UCSD-AML1 (cell line): ENCODE measurements at regions not wholly inside any gene's neighbourhood (a gene's known extent, or its start where the extent isn't known, plus 50 kb on each side); places are given as distances from the start of the nearest gene placed in this dataset.

Experiments
- DNase-seq: peaks from one replicate; lab custom pipeline; 2025; ENCODE audit not compliant: unreplicated experiment; lab: John Stamatoyannopoulos, UW

- no peak for DNase-seq
Observed at GRCh38 chr6:167437888-167438484, 113.1 kb downstream of the TTLL2 start.

GRCh38 chr6:167441715-167442206 lies 116.9 kb downstream of the TTLL2 start:
- no peak for DNase-seq

GRCh38 chr6:167442245-167442644 lies 117.4 kb downstream of the TTLL2 start:
- no peak for DNase-seq

- no peak for DNase-seq
Observed at GRCh38 chr6:167442796-167443680, 118.2 kb downstream of the TTLL2 start.

- no peak for DNase-seq
Observed at GRCh38 chr6:167444602-167445346, 119.9 kb downstream of the TTLL2 start.

GRCh38 chr6:167445568-167445967 lies 120.7 kb downstream of the TTLL2 start:
- DNase-seq, result no peak

GRCh38 chr6:167446046-167446445 lies 121.2 kb downstream of the TTLL2 start:
- DNase-seq, result no peak

- no peak for DNase-seq
Observed at GRCh38 chr6:167446971-167447370, 122.1 kb downstream of the TTLL2 start.

- no peak for DNase-seq
Observed at GRCh38 chr6:167448378-167448777, 123.5 kb downstream of the TTLL2 start.

GRCh38 chr6:167449094-167449861 lies 124.4 kb downstream of the TTLL2 start:
- no peak for DNase-seq

GRCh38 chr6:167450626-167451025 lies 125.7 kb downstream of the TTLL2 start:
- no peak for DNase-seq

GRCh38 chr6:167452338-167453081 lies 127.6 kb downstream of the TTLL2 start:
- no peak for DNase-seq

GRCh38 chr6:167453082-167453446 lies 128.2 kb downstream of the TTLL2 start:
- DNase-seq, result no peak

GRCh38 chr6:167454003-167454402 lies 129.1 kb downstream of the TTLL2 start:
- DNase-seq, result no peak

GRCh38 chr6:167455371-167455770 lies 130.5 kb downstream of the TTLL2 start:
- no peak for DNase-seq

GRCh38 chr6:167462514-167463312 lies 137.8 kb downstream of the TTLL2 start:
- DNase-seq, result no peak

- DNase-seq, result no peak
Observed at GRCh38 chr6:167464177-167464576, 139.3 kb downstream of the TTLL2 start.

GRCh38 chr6:167465482-167465881 lies 140.6 kb downstream of the TTLL2 start:
- no peak for DNase-seq

GRCh38 chr6:167467282-167467681 lies 142.4 kb downstream of the TTLL2 start:
- DNase-seq, result no peak
